GM12878 (cell line): ENCODE measurements at regions not wholly inside any gene's neighbourhood (a gene's known extent, or its start where the extent isn't known, plus 50 kb on each side); places are given as distances from the start of the nearest gene placed in this dataset.

Experiments used
- ATAC-seq: fragments of 200-7000 bp; cut with Tn5 transposase; 3 replicates; pipeline ENCODE4 v1.9.1; 2020; ENCODE audit warnings: mild to moderate bottlenecking, moderate library complexity
- BruUV-seq: library from RNA; stranded (reverse); fragments of 400-500 nt; replicated peaks from 2 replicates; lab custom pipeline; 2021; lab: Mats Ljungman, UMichigan
- CTCF ChIA-PET: fragments of 300-600 bp; sonication (Branson Sonifier 250); formaldehyde crosslinking; extraction: SDS; loops from one replicate; lab custom pipeline; 2021; ENCODE audit warnings: inconsistent platforms; lab: Yijun Ruan, JAX
- POLR2A ChIA-PET: fragments of 350-600 bp; formaldehyde crosslinking; extraction: SDS; loops from one replicate; lab custom pipeline; 2021; ENCODE audit warnings: inconsistent platforms; lab: Charles Lee
- RAD21 ChIA-PET: fragments of 300-600 bp; sonication (Branson Sonifier 250); formaldehyde crosslinking; loops from one replicate; lab custom pipeline; 2023; ENCODE audit warnings: antibody characterized with exemption; ENCODE audit not compliant: unreplicated experiment; lab: Charles Lee
- SMC1A ChIA-PET: fragments of 300-600 bp; sonication (Branson Sonifier 250); formaldehyde crosslinking; loops from one replicate; lab custom pipeline; 2023; ENCODE audit not compliant: unreplicated experiment, uncharacterized antibody; lab: Charles Lee
- DNase-seq: peaks from one replicate; pipeline ENCODE4 v3.0.0-alpha.2; 2011; ENCODE audit warnings: low read depth, low spot score
- FAIRE-seq: peaks from 3 replicates; lab custom pipeline; 2011; peaks lifted over from hg19 to GRCh38; lab: Jason Lieb, UNC
- H2AFZ ChIP-seq: 2 replicates; pipeline ENCODE4 v1.6.0; 2011; ENCODE audit warnings: low read depth, low read length, control low read depth; ENCODE audit not compliant: control insufficient read depth
- H3K27ac ChIP-seq: 2 replicates; pipeline ENCODE4 v1.5.1; 2011; ENCODE audit warnings: control low read depth; ENCODE audit not compliant: control insufficient read depth, insufficient read depth
- H3K27me3 ChIP-seq, 2 experiments: replicated peaks in 1 of 2; 2 replicates each; pipeline versions ENCODE4 v1.6.0 to v1.6.1; 2011; ENCODE audit warnings: low read length in 1 of 2; ENCODE audit not compliant: control insufficient read depth in 2 of 2, insufficient read depth in 2 of 2
- H3K36me3 ChIP-seq, 2 experiments: 2 replicates each; pipeline ENCODE4 v1.5.1; 2011; ENCODE audit warnings: low read length in 1 of 2; ENCODE audit not compliant: control insufficient read depth in 2 of 2, insufficient read depth in 2 of 2
- H3K4me1 ChIP-seq: 2 replicates; pipeline ENCODE4 v1.6.1; 2011; ENCODE audit warnings: mild to moderate bottlenecking, low read length, moderate library complexity, mixed read lengths; ENCODE audit not compliant: control insufficient read depth, insufficient read depth
- H3K4me2 ChIP-seq: 2 replicates; pipeline ENCODE4 v1.6.0; 2011; ENCODE audit warnings: control low read depth; ENCODE audit not compliant: control insufficient read depth, insufficient read depth
- H3K4me3 ChIP-seq: fragments of 200-600 bp; sonication (generic); 2 replicates; pipeline ENCODE4 v1.5.1; 2016
- H3K79me2 ChIP-seq: 2 replicates; pipeline ENCODE4 v1.6.0; 2011; ENCODE audit warnings: low read length; ENCODE audit not compliant: control insufficient read depth, insufficient read depth
- H3K9ac ChIP-seq: 2 replicates; pipeline ENCODE4 v1.8.0; 2011; ENCODE audit warnings: low read length, control low read depth, mixed read lengths; ENCODE audit not compliant: control insufficient read depth, insufficient read depth
- H3K9me3 ChIP-seq: replicated peaks from 3 replicates; pipeline ENCODE4 v1.5.1; 2011; ENCODE audit warnings: mild to moderate bottlenecking, low read length; ENCODE audit not compliant: control insufficient read depth, insufficient read depth
- H4K20me1 ChIP-seq: 2 replicates; pipeline ENCODE4 v1.6.0; 2011; ENCODE audit not compliant: control insufficient read depth, insufficient read depth
- CBFB ChIP-seq: IDR thresholded peaks from 2 replicates; pipeline ENCODE4 v1.6.1; 2016; ENCODE audit warnings: antibody characterized with exemption, low read depth
- DPF2 ChIP-seq: fragments of 450-650 bp; IDR thresholded peaks from 2 replicates; pipeline ENCODE4 v1.6.1; 2017; ENCODE audit warnings: mild to moderate bottlenecking
- GATAD2B ChIP-seq: fragments of 450-650 bp; conservative IDR thresholded peaks from 2 replicates; pipeline ENCODE4 v1.6.1; 2017; ENCODE audit warnings: low read depth, mild to moderate bottlenecking, moderate library complexity
- NR2F1 ChIP-seq: fragments of 450-650 bp; conservative IDR thresholded peaks from 2 replicates; pipeline ENCODE4 v1.6.1; 2017; ENCODE audit warnings: mild to moderate bottlenecking
- RAD21 ChIP-seq: IDR thresholded peaks from 2 replicates; pipeline ENCODE4 v1.6.1; 2011; ENCODE audit warnings: mild to moderate bottlenecking, low read depth, low read length, moderate library complexity; ENCODE audit not compliant: insufficient read depth
- ZBTB33 ChIP-seq: fragments of 450-650 bp; IDR thresholded peaks from 2 replicates; pipeline ENCODE4 v1.6.1; 2017; ENCODE audit warnings: mild to moderate bottlenecking
- ZNF207 ChIP-seq: fragments of 450-650 bp; IDR thresholded peaks from 2 replicates; pipeline ENCODE4 v1.6.1; 2014; ENCODE audit warnings: antibody characterized with exemption, mild to moderate bottlenecking, borderline replicate concordance
- WGBS: methylation state at CpG from one replicate; pipeline ENCODE4 v1.1.6; 2016; ENCODE audit warnings: low lambda C conversion rate; ENCODE audit not compliant: insufficient replicate concordance, insufficient coverage; ENCODE audit errors: missing lambda C conversion rate; 5-methylcytosine and 5-hydroxymethylcytosine counted together
- in situ Hi-C: fragments of 300-500 bp; cut with MboI; formaldehyde crosslinking; loops from 9 replicates; pipeline ENCODE4 v1.14.3; 2018; ENCODE audit warnings: mixed read lengths
- intact Hi-C: fragments of 100-400 bp; cut with micrococcal nuclease; formaldehyde crosslinking; loops from one replicate; pipeline ENCODE4 v1.14.2; 2022; ENCODE audit not compliant: unreplicated experiment
- TF ChIP-seq, protein P1 (sequence below): fragments of 150-350 bp; IDR thresholded peaks from 2 replicates; pipeline ENCODE4 v1.6.1; 2014; ENCODE audit warnings: mild to moderate bottlenecking, low read depth, low read length

- Histone ChIP-seq H3K9ac (no peak overlapping the region), H3K4me3 (no peak overlapping the region), H2AFZ (no peak overlapping the region), H3K27me3 (no peaks in the 10 kb centered on the region), H3K27ac (no peak overlapping the region), H3K4me2 (no peak overlapping the region), H3K9me3 (no peaks in the 10 kb centered on the region; the same call in 2 of the 3 replicates), H4K20me1 (no peaks in the 10 kb centered on the region), H3K4me1 (no peaks in the 10 kb centered on the region), H3K36me3 (no peaks in the 10 kb centered on the region), H3K79me2 (no peaks in the 10 kb centered on the region)
- ATAC-seq (no peak), FAIRE-seq (no peak), DNase-seq (no peak)
- BruUV-seq = no TSS peak
- ChIA-PET CTCF (no interaction called here), RAD21 (no interaction called here), POLR2A (no interaction called here), SMC1A (no interaction called here)
- no peak for TF ChIP-seq RAD21
- TF ChIP-seq, protein P1, sequence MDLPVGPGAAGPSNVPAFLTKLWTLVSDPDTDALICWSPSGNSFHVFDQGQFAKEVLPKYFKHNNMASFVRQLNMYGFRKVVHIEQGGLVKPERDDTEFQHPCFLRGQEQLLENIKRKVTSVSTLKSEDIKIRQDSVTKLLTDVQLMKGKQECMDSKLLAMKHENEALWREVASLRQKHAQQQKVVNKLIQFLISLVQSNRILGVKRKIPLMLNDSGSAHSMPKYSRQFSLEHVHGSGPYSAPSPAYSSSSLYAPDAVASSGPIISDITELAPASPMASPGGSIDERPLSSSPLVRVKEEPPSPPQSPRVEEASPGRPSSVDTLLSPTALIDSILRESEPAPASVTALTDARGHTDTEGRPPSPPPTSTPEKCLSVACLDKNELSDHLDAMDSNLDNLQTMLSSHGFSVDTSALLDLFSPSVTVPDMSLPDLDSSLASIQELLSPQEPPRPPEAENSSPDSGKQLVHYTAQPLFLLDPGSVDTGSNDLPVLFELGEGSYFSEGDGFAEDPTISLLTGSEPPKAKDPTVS = no peak
- no peak for TF ChIP-seq NR2F1
- no peak for TF ChIP-seq DPF2
- no peak for TF ChIP-seq CBFB
- TF ChIP-seq ZBTB33 = no peak
- no peak for TF ChIP-seq GATAD2B
- no peak for TF ChIP-seq ZNF207
- 41% methylated on average over 2 of the region's 2 CpGs for WGBS
- intact Hi-C loops = no loop called here
- in situ Hi-C loops = no loop called here
These were observed 79.1 kb upstream of the IVNS1ABP start for GRCh38 chr1:185396126-185396525.
